GM06990 (cell line): ENCODE measurements at regions not wholly inside any gene's neighbourhood (a gene's known extent, or its start where the extent isn't known, plus 50 kb on each side); places are given as distances from the start of the nearest gene placed in this dataset.

Experiments
- DNase-seq: peaks from one replicate; pipeline ENCODE4 v3.0.0-alpha.2; 2011; ENCODE audit not compliant: insufficient read length; ENCODE audit errors: extremely low read depth
- H3K27me3 ChIP-seq: replicated peaks from 2 replicates; pipeline ENCODE4 v1.6.0; 2011; ENCODE audit warnings: low read length; ENCODE audit not compliant: control insufficient read depth, insufficient read depth
- H3K36me3 ChIP-seq: 2 replicates; pipeline ENCODE4 v1.5.1; 2011; ENCODE audit warnings: low read length; ENCODE audit not compliant: control insufficient read depth, insufficient read depth
- H3K4me3 ChIP-seq: replicated peaks from 2 replicates; pipeline ENCODE4 v1.5.1; 2011; ENCODE audit warnings: low read depth, mild to moderate bottlenecking, control low read depth, low read length
- CTCF ChIP-seq: IDR thresholded peaks from 2 replicates; pipeline ENCODE4 v1.5.1; 2011; ENCODE audit warnings: low read length, control low read depth, mild to moderate bottlenecking, inconsistent platforms; ENCODE audit not compliant: insufficient read depth, poor library complexity, severe bottlenecking

GRCh38 chr3:64308931-64309330 lies 83.7 kb upstream of the PRICKLE2 start:
- TF ChIP-seq CTCF = no peak
- no peak for DNase-seq
- H3K4me3 ChIP-seq = no peak overlapping the region
- no peaks in the 10 kb centered on the region for H3K36me3 ChIP-seq
- H3K27me3 ChIP-seq = no peaks in the 10 kb centered on the region

GRCh38 chr3:64306745-64307144 lies 81.5 kb upstream of the PRICKLE2 start:
- DNase-seq = no peak
- Histone ChIP-seq H3K27me3 (no peaks in the 10 kb centered on the region), H3K36me3 (no peaks in the 10 kb centered on the region), H3K4me3 (no peak overlapping the region)
- TF ChIP-seq CTCF = no peak

GRCh38 chr3:64305731-64306130 lies 80.5 kb upstream of the PRICKLE2 start:
- no peak overlapping the region for H3K4me3 ChIP-seq
- no peak for TF ChIP-seq CTCF
- no peak for DNase-seq
- H3K36me3 ChIP-seq = no peaks in the 10 kb centered on the region
- H3K27me3 ChIP-seq = no peaks in the 10 kb centered on the region

GRCh38 chr3:64304828-64305410 lies 79.7 kb upstream of the PRICKLE2 start:
- H3K36me3 ChIP-seq = no peaks in the 10 kb centered on the region
- no peak overlapping the region for H3K4me3 ChIP-seq
- DNase-seq = no peak
- TF ChIP-seq CTCF = no peak
- H3K27me3 ChIP-seq = no peaks in the 10 kb centered on the region

GRCh38 chr3:64303881-64304280 lies 78.6 kb upstream of the PRICKLE2 start:
- DNase-seq = no peak
- Histone ChIP-seq H3K27me3 (no peaks in the 10 kb centered on the region), H3K4me3 (no peak overlapping the region), H3K36me3 (no peaks in the 10 kb centered on the region)
- no peak for TF ChIP-seq CTCF

GRCh38 chr3:64303401-64303800 lies 78.1 kb upstream of the PRICKLE2 start:
- TF ChIP-seq CTCF = no peak
- Histone ChIP-seq H3K27me3 (no peaks in the 10 kb centered on the region), H3K36me3 (no peaks in the 10 kb centered on the region), H3K4me3 (no peak overlapping the region)
- no peak for DNase-seq
